NK-92 treated with Interleukin-12 subunit alpha and Interleukin-12 subunit beta, amount 100 ng/mL, for 24 hours (cell line): ENCODE measurements at regions not wholly inside any gene's neighbourhood (a gene's known extent, or its start where the extent isn't known, plus 50 kb on each side); places are given as distances from the start of the nearest gene placed in this dataset.

Source experiments
- DNase-seq: peaks from one replicate; lab custom pipeline; 2025; lab: John Stamatoyannopoulos, UW

DNA sequence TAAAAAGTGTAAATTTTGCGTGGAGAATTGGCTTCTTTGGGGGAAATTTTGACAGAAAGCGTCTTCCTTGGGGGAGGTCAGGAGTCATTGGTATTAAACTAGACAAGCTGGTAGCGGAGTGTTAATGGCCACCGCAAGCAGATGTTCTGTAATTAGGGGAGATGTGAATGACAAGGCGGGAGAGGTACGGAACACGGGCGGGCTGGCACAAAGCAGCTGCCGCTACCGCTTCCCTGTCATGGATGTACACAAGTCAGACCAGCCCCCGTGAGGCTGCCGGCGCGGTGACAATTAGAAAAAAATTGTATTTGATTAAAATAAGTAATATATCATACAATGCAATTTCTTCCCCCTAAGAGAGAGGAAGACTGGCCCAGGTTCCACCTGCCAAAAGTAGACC, 501.6 kb downstream of the VRK1 start:
- no peak for DNase-seq

DNA sequence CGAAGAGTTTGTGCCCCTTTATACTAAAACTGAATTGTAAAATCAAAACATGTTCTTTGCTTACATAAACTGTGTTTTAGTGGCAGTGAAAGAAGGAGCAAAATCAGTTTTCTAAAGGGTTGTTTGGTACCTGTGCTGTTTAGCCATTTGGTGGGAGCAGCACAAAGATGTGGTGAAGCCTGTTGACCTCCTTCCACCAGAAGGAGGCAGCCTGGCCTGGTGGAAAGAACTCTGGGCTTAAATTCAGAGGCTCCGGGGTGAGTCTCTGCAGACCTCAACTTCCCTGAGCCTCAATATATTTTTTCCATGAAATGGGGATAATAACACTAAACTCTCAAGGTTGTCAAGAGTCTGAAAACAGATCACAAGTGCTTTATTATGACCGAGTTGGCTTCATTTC, 502.5 kb downstream of the VRK1 start:
- DNase-seq = no peak

DNA sequence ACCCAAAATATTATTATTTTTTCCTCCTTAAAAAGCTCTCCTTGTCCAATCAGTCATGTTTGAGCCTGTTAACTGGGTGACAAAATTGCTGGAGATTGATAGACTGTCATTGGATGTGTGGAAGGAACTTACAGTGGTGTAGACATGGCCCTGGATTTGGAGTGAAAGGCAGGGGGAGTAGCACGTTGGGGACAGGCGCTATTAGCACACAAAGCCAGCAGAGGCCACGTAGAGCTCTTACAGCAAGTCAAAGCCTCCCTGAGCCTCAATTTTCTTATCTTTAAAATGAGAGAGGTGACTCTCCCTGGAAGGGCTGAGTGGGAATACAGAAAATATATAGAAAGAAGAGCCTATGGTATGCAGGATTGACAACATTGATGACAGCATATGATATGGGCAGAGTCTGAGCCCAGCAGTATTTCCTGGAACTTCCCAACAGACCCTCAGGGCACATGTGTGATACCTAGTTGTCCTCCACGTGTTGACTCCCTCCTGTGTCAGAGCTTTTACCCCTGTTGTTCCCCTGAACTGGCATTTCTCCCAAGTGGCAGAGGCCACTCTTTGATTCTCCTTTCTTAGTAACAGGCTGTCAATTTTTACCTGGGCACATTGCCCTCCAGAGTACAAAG, 504.9 kb downstream of the VRK1 start:
- DNase-seq = no peak

DNA sequence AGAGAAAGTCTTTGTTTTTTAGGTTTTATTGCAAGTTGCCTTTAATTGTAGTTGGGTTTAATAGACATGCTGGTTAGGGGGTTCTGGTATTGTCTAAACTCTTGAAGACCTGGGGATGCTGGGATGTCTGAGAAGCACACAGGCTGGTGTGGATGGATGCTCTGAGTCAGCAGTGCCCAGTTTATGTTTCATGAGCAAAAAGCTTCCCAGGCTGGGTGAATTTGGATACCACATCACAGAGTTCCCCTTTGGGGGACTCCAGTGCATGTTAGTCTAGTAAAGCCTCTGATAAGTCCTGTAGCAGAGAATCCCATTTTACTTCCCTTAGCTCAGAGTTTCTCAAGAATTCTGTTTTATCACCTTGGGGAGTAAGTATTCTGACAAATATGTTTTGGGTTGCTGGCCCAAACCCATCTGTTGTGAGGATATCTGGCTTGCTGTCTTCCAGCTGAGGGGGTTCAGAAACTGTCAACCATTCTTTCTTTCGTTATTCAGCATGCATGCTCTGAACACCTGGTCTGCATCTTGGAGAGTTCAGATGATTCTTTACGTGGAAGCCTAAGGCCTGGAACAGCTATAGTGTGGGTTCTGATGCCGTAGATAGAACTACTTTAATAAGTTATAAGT, 509.1 kb downstream of the VRK1 start:
- DNase-seq = no peak

DNA sequence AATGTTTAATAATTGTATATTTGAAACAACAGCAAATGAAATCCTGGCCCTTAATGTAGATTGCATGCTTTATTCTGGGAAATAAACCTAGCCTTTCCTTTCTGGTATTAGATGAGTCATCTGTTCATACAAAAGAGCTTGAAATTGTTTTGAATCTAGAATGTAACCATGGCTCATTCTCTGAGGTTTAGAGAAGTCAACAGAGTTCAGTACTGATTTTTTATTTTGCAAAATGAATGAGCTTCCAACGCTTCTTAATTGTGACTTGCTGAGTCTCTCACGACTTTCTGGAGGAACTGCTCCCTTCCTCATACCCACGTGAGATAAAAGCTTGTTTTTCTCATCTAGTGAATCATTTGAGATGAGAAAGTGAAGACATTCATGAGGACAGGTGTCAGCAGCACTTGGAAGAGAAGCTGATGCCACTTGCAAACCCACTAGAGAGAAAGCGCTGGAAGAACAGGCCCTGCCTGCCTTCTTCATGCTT, 509.6 kb downstream of the VRK1 start:
- no peak for DNase-seq

DNA sequence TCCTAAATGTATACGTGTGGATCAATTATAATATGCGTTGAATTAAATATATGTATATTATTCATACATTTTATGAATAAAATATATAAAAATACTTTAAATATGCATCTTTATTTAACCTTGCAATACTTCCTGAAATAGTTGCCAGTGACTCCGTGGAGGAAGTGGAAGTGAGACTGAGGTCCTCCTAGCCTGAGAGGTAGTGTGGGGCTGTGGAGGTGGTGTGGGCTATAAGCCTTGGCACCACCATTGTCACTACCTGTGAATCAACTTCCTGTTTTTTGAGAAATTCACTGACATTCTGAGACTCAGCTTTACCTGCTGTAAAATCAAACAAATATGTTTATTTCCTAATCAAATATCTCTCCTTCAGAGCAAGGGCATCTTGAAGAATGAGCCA, 514.2 kb downstream of the VRK1 start:
- no peak for DNase-seq

DNA sequence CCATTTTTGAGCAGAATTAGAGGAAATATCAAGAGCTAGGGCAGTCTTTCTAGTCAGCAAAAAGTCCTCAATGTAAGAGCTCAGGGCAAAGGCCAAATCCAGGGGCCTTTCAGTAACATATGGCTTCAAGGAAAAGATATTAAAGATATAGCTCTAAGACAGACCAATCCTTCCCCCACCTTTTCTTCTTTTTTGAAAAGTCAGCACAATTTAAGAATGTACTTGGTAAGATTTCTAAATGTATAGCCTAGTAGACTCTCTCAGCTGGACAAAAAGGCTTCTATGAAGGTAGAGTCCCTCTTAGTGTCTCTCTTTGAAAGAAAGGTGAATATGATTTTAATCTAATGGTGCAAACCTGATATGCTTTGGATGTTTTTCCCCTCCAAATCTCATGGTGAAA, 515.7 kb downstream of the VRK1 start:
- no peak for DNase-seq

DNA sequence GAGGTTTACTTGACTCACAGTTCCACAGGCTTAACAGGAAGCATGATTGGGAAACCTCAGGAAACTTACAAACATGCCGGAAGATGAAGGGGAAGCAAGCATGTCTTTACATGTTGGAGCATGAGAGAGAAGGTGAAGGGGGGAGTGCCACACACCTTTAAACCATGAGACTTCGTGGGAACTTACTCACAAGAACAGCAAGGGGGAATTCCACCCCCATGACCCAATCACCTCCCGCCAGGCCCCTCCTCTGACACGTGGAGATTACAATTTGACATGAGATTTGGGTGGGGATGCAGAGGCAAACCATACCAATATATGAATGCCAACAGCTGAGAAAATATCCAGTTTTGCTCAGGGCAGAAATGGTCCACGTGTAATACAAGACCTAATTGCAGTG, 518.6 kb downstream of the VRK1 start:
- DNase-seq = no peak

DNA sequence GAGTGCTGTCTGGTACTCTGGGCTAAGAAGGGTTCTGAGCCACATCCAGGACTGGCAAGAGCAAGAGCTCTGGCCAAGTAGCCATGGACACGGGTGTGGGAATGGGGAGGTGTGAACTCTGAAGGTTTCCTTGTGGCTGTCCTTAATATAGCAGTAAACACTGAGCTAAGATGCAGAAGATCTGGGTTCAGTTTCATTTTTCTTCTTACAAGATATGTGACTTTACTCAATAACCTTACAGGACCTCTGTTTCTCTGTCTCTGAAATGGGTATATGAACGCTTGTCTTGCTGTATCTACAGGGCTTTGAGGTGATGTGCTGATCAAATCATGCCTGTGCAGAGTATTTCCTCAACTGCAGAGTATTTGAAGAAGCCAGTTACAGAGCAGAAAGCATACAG, 521.2 kb downstream of the VRK1 start:
- DNase-seq = no peak

DNA sequence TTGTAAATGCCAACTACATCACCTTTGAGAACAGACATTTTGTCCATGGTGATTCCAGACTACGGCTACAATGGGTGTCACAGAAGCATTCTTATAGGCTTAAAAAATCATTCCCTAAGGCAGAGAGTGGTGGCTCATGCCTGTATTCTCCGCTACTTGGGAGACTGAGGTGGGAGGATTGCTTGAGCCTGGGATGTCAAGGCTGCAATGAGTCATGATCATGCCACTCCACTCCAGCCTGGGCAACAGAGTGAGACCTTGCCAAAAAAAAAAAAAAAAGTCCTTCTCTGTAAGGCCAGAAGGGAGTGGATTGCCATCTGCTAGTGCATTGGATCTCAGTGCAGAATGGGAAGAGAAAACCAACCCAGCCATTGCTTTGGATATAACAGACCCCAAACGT, 522.5 kb downstream of the VRK1 start:
- no peak for DNase-seq

DNA sequence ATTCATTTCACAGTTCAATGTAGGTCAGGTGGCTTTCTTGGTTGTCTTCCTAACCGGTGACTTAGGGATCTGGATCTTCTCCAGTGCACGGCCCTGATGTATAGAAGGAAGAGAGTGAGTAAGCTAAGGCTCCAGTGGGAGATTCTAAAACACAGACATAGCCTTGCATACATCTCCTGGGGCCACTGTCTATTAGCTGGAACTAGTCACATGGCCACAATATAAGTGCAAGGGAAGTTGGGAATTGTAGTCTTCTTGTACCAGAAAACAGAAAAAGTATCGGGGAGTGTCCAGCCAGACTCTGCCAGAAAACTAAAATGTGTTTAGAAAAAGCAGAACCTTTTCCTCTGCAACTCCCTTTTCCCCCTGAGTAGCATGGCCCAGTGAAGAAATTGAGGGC, 531.6 kb downstream of the VRK1 start:
- DNase-seq = no peak

DNA sequence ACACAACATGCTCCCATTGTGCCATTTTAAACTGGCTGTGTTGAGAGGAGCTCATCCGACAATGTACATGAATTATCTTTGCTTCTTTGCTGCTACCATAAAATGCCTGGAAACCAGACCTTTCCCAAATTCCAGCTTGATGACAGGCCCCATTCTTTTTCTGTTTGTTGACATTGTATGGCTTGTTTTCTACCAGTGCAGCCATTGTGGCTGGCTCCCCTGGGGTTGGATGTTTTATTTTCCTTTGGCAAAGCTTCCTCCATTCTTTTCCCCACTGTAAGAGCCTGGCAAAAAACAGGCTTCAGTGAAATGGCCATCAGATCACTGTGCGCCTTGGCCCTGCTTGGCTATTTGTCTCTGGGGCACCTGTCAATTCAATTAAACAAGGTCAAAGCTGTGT, 532.5 kb downstream of the VRK1 start:
- DNase-seq = no peak

DNA sequence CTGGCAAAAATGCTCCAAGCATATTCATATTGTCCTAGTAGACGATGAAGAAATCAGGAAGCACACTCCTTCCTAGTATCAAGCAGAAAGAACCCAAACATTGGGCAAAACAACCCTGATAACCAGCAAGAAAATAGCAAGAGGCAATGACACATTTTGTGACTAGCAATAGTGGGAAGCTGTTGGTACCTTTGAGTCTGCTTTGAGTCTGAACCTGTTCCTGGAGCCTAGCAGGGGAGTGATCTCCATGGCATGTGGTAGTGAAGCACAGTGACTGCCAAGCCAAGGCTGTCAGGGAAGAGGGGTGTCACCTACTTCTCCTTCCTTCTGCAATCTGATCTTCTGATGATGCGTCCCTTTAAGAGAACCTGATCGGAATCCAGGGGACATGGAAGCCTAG, 533.9 kb downstream of the VRK1 start:
- DNase-seq = no peak

DNA sequence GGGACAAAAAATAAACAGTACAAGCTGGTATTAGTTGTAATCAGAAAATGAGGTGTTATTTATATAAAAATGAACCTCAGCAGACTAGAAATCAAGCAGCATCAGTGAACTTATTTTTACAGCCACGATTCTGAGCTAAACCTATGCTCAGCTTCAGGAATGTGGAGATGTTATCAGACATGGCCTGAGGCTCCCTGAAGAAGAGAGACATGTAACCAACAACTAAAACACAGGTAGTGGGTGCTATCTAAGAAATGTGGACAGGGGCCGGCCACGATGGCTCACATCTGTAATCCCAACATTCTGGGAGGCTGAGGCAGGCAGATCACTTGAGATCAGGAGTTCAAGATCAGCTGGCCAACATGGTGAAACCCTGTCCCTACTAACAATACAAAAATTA, 534.3 kb downstream of the VRK1 start:
- no peak for DNase-seq

DNA sequence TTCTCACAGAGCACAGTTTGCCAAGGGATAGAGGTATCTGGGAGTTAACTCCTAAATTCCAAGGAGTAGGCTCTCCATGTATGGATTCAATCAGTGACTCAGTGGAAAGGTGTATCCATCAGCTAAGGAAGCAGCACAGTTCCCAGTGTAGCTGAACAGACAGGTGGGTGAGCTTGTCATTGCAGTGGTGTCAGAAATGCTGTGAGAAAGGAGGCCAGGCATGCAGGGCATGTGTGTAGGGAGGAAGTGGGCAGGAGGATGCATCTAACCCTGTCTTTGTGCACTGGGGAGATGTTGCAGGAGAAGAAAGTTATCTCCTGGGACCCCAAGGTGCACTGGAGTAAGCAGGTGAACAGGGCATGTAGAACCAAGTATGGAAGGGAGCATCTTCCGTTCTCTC, 539.0 kb downstream of the VRK1 start:
- DNase-seq = no peak

DNA sequence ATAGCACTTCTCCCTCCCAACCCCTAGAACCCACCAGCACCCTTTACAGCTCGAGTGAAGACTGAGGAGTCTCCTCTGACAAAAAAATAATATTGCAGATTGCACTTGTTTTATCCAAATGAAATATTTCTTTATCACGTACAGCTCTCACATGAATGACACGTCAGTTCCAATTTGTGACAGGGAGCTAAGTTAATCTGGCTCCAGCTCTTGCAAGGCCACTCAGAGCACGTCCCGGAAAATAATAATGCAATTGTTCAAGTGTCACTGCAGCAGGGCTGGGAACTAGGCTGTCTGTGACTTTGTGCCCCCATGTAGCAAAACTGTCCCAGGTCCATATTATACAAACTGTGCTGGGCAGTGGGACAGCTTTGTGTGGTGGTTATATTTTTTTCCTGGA, 539.6 kb downstream of the VRK1 start:
- DNase-seq = no peak

DNA sequence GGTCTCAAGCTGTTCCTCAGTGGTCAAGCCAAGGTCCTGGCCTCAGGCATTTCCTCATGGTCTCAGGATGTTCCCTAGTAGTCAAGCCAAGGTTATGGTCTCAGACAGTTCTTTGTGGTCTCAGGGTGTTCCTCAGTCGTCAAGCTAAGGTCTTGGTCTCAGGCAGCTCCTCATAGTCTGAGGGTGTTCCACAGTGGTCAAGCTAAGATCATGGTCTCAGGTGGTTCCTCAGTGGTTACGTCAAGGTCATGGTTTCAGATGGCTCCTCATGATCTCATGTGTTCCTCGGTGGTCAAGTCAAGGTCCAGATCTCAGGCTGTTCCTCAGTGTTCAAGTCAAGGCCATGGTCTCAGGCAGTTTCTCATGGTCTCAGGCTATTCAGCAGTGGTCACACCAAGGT, 540.1 kb downstream of the VRK1 start:
- DNase-seq = no peak

DNA sequence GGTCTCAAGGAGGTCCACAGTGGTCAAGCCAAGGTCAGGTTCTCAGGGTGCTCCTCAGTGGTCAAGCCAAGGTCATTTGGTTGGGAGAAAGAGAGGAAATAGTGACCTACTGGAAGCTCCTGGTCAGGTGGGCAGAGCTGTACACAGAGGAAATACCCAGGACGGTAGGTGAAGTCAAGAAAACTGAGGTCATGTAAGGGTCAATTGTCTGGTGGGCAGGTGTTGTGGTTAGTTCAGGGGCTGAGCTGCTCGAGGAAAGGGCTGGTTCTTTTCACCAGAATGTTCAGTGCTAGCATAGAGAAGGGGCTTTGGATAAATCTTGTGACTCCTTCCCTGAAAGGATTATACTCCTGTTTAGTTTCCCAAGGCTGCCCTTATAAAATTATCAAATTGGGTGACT, 540.5 kb downstream of the VRK1 start:
- no peak for DNase-seq

DNA sequence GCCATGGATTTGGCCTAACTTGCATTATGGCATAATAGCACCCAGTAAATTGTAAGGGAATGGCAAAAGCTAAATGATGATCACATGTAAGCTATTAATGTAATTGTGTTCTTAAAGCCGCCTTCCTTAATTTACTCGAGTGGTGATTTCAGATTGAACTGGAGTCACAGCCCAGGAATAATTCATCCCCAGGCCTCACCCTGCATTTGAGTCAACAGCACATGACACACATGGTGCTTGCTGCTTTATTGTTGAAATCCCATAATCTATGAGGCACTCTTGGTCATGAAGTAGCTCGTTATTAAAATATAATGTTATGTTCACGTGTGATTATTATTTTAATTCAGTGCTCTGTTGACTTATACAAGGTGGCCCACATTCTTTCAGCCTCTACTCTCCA, 547.5 kb downstream of the VRK1 start:
- no peak for DNase-seq

DNA sequence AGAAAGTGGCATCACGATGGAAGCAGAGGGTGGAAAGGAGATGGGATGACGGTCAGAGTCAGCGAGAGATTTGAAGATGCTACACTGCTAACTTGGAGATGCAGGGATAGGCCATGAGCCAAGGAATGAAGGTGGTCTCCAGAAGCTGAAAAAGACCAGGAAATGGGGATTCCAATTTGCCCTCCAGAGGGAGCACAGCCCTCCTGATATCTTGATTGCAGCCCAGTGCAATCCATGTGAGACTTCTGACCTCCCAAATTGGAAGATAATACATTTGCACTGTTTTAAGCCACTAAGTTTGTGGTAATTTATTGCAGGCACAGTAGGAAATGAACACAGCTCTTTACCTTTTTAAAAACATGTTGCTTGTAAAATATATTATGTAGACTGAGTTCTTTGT, 549.5 kb downstream of the VRK1 start:
- DNase-seq = no peak

DNA sequence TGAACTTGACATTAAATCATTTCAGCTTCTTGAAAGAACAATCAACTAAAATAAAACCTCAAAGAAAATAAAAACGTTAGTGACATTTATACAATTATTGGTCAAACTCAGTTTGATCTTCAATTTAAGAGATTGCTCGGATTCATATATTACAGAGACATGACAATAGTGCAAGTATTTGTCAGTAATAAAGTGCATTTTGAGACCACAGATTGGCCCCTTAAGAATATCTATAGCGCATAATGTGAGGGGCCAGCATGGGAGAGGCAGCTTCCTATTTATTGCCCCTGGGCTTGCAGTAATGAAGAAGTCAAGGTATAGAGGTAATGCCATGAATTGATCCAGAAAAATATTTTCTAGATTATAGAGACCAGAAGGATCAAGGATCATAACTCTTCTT, 552.3 kb downstream of the VRK1 start:
- DNase-seq = no peak

DNA sequence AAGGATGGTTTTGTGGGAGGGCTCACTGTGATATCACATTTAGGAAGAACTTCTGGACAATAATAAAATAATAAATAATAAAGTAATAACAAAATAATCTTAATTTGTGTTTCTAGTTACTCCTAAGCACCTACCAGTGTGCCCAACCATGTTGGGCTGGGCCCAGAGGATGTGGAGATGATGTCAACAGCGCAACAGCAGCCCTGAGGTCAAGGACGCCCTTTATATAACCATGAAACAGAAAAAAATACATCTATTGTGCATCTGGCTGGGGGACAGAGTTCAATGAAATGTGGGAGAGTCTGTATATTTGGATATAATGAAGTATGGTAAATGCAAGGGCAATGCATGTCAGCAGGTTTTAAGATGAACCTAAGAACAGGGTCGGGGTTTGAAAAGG, 552.8 kb downstream of the VRK1 start:
- no peak for DNase-seq

DNA sequence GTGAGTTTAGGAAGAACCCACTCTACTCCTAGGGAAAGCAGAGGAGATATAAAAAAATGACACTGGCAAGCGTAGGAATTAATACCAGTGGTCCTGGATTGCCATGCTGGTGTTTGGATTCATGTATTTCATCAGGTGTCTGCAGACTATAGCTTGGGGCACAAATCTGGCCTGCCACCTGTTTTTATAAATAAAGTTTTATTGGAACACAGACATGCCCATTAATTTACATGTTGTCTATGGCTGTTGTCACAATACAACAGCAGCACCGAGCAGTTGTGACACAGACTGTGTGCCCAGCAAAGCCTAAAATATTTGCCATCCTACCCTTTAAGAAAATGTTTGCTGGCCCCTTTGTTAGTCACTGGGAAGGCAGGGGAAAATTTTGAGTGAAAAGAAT, 553.2 kb downstream of the VRK1 start:
- DNase-seq = no peak
